GM18870 (cell line): ENCODE measurements at regions not wholly inside any gene's neighbourhood (a gene's known extent, or its start where the extent isn't known, plus 50 kb on each side); places are given as distances from the start of the nearest gene placed in this dataset.

ENCODE experiments used
- ATAC-seq: cut with Tn5 transposase; IDR thresholded peaks from one replicate; pipeline ENCODE4 v1.9.1; 2021; ENCODE audit warnings: moderate library complexity; ENCODE audit not compliant: unreplicated experiment

DNA sequence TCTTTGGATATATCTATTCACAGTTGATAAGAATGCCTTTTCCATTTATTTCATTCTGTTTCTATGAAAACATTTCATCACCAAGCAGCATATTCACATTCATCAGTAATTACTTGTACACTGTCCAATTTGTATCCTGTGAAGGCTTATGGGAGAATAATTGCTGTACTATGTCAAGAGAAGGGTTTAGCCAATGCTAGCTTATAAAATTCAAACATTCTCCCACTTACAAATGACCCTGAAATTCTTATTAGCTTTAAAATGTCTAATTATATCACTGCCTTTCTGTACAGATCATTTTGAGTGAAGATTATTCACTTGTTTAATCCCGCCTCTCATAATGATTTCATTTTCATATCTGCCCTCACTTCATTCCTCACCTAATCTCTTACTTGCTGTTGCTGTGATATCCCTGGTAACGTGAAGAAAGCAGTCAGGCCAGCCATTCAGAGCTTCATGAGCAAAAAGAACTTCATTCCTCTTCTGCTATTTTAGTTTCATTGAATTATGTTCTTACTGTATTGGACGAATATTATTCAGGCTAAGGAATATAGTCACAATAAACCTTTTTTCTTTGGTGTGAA is 778.7 kb downstream of the OLFM4 start:
- no peak for ATAC-seq

DNA sequence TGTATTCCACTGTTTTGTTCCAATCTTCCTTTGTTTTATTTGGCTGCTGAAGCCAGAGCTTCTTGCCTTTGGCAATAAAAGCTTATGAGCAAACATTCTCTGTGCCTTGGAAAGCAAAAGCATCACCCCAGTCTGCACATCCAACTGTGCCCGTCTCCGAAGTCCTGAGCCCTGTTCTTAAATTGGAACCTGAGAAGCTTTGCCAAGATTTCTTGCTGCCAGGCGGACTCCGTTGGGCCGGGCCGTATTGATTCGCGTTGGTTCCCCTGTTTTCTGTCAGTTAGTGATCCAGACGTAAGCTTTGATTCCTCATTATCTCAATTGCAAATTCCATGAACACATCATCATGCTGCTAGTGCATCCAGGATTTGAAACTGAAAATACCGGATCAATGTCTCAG is 793.0 kb downstream of the OLFM4 start:
- ATAC-seq, result no peak

DNA sequence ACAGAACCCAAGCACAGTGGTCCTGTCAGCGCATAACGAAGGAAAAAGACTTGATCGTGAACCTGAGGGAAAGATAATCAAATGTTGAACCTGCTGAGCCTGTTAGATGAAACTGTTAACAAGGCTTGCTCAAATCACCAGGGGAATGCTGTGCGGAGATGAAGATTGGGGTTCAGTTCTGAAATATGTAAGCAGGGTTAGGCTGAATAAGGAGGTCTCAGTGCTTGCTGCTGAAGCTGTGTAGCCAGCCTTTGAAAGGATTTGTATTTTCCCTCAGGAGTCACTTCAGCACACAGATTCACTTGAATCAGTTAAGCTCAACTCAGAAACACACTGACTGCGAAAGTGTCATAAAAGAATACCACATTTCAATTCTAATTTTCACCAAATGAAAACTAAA is 793.5 kb downstream of the OLFM4 start:
- ATAC-seq, result no peak

DNA sequence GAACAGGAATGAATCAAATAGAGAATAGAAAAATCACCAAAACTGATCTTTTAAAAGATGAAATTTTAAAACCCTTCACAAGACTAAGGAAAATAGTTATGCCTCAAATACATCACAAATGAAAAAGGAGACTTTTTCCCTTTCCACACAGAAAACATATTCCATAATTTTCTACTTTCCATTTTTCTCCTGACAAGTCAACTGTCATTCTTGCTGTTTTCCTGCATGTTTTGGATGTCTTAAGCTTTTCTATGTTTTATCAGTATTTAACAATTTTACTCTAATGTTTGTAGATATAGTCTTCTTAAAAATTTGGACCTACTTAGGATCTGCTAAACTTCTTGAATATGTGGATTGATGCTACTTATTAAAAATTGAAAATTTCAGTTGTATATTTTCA is 810.8 kb downstream of the OLFM4 start:
- no peak for ATAC-seq

DNA sequence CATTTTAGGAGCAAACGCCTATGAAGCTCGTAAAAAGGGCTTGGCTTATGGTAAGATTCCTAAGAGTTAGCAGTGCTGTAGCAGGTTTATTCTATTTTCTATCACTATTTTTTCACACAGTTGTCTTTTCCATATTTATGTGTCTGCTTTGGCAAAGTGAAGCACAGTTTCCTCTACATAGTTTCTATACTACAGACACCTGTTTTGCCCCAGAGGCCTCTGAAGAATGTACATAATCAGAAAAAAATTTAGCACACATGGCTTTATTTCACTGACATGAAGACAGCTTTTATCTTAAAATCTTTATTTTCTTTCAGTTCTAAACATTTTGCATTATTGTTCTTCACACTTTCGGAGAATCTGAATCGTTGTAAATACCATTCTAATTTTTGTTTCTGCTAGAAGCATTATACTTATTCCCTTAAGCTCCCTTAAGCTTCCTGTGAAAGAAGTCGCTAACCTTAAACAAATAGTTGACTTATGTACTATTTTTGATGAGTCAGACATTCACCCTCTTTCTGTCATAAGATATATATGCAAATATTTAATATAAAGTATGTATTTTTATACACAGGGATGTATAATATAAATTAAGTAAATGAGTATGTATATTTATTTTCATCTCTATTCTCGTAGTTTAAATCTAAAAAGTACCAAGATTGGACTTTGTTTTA is 816.0 kb downstream of the OLFM4 start:
- no peak for ATAC-seq

DNA sequence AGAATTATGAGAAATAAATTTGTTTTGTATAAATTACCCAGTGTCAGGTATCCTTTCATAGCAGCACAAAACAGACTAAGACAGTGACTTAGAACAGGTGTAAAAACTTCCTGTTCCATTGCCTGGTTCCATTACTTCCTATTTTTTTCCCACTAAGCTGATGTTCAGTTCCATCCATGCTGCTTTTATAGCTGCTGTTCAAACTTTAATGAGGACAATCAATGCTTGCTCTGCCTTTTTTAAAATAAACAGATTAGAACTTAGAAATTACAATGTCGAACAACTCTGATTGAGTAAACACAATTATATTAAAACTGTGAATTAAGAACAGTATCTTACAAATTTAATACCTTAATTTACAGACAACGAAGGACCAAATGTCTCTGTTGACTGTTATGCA is 818.9 kb downstream of the OLFM4 start:
- ATAC-seq, result no peak

DNA sequence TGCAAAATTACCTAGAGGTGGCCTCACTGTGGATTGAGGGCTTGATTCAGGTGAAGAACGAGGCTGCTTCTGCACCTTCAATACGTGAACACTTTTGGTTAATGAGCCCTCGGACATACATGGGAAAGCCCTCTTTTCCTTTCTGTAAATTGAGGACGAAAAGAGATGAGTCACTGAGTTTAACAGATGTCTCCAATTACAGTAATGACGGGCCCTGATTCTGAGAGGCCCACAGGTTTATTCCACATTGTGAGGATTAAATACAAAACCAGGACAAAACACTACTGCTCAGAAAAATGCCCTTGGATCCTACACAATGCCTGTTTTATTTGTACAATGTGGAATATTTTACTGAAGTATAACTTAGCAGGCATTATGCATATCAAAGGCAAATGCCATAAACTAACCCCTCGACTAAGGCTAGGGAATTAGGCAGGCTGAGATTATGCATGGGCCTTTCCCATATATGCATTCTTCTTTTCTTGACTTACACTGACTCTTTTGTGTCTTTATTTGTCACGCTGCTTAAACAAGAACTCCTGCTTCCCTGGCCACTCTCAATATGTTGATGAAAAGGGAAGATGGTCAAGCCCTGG is 819.9 kb downstream of the OLFM4 start:
- ATAC-seq, result no peak

DNA sequence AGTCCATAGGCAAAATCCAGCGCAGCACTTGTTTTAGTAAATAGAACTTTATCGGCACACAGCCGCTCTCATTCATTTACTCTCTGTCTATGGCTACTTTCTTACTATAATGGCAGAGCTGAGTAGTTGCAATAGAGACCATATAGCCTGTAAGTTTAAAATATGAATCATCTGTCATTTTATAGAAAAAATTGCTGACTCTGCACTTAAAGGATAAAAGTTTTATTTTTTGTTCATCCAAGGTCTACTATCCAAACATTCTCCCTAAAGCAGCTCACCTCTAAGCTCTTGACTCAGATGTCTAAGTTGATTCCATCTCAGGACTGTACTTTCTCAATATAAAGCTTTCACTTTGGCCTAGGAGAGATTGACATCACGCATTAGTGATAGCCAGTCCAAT is 825.7 kb downstream of the OLFM4 start:
- ATAC-seq, result no peak

DNA sequence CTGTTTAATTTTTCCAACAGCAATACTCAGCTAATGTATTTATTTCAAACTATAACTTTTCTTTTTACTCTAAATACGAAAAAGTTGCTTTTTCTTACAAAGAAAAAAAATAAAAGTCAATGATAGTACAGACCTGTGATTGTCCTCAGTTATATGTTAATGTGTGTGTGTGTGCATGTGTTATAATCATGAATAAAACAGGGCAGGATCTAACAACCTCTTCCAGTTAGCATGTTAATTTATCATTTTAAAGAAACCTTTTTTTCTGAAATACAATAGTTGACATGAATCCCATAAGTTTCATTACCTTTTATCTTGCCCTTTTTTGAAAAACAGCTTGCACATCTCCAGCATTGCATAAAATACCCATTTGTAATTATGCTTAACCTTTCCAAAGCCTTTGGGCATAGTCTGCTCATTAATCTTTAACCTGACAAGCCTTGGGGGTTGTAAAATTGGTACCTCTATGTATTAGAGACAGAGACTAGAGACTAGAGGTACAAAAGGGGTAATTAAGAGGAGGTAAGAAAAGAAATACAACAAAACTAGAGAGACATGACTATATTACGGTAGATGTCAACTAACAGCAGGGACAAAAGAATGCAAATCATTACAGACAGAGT is 828.1 kb downstream of the OLFM4 start:
- no peak for ATAC-seq

DNA sequence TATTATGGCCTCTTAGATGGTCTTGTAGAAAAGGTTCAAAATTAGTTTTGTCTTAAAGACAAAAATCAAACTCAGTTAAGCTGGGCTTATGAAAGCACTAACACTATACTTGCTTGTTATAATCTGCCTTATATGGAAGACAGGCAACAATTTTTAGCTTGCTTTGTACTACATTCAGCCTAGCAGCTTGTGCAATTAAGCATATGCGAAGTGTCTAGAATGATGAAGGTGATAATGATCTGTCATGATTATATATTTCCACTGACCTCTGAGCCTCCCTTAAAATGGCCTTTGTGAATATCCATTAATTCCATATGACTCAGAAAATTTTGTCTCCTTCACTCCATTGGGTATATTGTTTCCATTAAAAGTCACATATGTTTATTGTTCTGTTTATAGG is 834.9 kb downstream of the OLFM4 start:
- no peak for ATAC-seq

DNA sequence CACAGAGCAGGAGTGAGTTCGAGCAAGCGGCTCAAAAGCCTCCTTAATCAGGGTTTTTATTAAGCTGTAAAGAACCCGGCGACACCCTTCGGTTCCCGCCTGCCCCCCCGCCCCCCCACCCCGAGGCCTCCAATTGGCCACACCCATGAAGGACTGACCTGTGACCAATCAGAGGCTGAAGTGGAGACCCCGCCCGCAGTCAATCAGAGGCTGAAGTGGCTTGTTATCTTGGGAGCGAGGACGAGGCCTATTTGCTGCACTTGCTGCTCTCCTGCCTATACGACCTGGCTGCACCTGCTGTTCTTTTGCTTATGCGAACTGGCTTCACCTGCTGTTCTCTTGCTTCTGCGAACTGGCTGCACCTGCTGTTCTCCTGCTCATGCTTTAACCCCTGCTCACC is 844.9 kb downstream of the OLFM4 start:
- ATAC-seq, result no peak

DNA sequence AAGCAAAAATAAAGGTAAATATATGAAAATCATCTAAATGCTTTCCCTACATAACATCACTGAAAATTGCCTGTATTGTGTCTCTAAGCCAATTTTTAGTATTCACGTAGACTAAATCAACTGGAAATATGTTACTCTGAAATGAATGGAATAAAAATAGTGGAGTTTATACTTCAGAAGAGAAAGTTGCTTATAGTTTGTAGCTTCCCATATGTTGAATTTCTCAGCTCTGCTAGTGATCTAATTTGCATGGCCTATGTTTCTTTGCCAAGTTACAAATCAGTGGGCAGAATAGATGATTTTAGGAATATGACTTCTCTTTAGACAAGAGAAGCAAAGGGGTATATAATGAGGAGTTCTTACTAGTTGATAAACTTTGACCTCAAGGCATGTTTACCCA is 850.2 kb downstream of the OLFM4 start:
- ATAC-seq, result no peak

DNA sequence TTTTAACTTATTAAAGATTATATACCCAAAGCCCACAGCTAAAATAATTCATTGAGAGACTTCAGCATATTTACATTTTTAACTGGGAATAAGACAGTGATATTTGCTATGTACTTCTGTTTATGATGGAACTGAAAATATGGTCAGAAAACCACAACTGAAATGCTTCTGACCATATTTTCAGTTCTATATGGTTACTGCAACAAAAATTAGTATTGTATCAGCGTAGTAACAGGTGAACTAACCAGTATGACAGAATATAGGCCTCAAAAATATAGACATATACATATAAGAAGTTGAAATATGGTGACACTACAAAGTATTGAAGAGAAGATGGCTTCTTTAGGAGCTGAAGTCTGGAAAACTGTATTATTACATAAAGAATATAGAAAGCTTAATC is 857.4 kb downstream of the OLFM4 start:
- ATAC-seq, result no peak

DNA sequence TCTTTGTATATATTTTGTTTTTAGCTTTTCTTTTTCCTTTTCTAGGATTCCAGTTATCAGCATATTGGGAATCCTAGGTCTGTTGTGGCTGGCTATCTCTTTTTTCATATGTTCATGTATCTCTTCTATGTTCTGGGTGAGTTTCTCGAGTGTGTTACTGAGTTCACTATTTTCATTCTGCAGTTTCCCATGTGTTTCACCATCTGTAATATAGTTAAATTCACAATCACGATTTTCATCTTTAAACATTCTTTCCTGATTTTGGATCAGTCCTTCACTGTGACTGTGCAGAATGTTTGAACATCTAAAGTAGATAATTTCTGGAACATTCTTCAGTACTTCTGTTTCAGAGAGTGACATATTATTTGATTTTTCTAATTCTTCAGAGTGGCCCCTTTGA is 862.1 kb downstream of the OLFM4 start:
- no peak for ATAC-seq

DNA sequence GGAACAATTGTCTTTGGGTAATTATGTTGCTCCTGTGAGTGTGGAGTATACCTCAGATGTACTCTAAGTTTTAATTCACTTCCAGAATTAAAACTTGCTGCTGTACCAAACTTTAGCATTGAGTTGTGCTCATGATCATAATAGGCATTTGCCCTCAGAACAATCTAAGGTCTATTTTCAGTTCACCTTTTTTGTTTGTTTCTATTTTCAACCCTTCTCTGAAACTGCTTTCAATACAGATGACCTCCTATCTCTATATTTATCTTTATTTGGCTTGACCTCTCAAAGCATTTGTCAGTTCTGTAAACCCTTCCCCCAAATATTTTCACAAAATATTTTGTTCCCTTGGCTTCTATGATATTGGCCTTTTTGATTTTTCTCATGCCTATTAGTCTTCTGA is 873.0 kb downstream of the OLFM4 start:
- ATAC-seq, result no peak

DNA sequence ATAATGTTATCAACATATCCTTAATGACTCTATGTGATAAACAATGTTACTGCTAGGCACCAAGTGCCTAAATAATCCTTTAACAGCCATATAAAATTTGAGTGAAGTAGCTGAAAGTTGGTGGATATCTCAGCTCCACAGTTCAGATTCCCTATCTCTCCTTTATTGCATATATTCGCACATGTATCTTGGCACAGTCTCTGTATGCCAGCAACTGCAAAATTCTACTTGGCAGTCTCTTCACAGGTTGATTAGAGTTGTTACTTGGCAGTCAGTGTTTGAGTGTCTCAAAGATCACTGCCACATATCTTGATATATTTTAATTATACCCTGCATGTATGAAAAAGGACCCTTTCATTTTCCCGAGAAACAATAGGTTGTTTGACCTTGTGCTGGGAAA is 879.3 kb downstream of the OLFM4 start:
- ATAC-seq, result no peak

DNA sequence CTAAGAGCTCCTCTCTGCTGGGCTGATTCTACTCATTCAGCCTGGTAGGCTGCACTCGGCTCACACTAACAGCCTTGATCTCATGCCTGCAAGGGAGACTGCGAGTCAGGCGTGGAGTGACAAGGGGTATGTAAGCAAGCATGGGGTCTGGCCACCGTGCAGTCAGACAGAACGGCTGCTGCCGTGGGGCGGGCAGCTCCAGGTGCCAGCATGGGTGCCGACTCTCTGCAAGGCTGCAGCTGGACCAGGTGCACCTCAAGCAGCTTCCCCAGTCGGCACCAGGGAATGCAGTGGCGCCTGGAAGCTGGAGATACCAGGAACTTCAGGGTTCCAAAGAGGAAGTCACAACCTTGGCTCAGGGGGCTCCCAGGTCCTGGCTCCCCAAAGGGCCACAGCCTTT is 892.3 kb downstream of the OLFM4 start:
- ATAC-seq, result no peak

DNA sequence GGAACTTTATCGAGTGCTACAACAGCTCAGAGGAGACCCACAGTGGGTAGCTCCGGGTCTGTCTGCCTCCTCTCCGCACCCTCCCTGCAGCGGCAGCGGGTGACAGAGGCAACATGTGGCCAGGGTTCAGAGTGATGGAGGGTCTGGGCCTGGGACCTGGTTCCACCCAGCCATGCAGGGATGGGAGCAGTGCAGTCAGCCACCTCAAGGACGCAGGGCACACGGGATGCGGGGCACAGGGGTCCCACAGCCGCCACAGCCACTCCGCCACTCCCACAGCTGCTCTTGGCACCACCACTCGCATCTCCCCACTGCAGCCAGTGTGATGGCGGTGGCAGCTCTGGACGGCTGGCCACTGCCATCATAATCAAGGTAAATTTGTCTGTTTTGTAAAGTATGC is 892.9 kb downstream of the OLFM4 start:
- ATAC-seq, result no peak

DNA sequence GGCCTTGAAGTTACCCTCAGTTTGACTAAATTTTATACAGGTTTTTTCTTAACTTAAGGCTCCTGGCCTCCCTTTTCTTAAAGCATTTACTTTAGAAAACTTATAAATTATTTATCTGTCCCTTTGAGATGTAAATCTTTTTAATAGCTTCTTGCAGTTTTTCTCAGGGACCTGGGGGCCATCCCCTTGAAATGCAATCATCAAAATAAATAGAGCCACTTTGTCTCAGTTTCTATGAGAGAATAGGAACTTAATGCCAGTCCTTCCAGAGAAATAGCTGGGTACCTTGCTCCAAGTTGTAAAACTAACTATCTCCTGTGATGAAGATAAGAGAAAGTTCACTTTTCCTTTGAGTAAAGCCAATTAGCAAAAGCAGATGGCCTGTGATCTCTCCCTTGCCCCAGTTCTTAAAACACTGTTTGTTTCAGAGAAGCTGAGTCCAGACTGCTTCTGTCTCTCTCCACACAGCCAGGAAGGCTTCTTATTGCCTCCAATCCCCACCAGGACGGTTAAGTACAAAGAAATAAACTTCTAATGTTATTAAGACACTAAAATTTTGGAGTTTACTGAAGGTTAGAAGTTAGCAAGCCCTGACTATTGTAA is 913.1 kb downstream of the OLFM4 start:
- no peak for ATAC-seq

DNA sequence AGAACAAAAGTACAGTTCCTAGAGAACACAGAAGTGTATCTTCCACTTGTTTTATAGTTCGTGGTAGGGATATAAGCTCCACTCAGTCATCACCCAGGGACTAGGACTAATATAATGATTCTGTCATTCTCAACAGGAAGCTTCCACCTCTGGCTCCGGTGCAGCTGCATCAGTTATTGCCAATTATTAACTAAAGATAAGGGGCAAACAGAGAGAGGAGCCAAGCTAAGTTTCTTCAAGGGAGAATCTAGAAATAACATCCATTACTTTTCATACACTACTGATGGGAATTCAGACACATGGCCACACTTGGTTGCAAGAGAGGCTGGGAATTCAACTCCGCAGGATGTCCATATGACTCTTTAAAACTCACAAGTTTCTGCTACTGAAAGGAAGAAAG is 917.9 kb downstream of the OLFM4 start:
- ATAC-seq, result no peak

DNA sequence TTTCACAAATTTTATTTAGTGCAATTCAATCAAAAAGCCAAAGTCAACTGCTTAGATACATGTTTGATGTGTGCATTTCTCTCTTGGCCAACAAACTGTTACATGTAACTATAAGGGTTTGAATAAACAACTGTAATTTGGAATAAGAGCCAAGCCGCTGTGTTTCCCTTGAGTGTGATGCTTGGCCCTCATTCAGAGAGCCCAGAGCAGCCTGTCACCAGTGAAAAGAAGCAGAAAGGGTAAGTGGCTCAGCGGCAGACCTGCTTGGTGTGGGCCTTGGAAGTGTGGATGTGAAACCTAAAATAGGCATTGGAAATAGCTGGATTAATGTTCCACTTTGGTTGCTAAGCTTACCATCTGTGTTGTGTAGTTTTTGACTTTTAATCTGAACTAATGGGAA is 924.6 kb downstream of the OLFM4 start:
- no peak for ATAC-seq
